Upper lobe of left lung (tissue), 6 donors: ENCODE measurements at regions not wholly inside any gene's neighbourhood (a gene's known extent, or its start where the extent isn't known, plus 50 kb on each side); places are given as distances from the start of the nearest gene placed in this dataset.

Experiments
- ATAC-seq, 2 donors: fragments of 200-7000 bp; cut with Tn5 transposase; one replicate each; pipeline ENCODE4 v1.9.1; 2022; ENCODE audit warnings: mild to moderate bottlenecking in 2 of 2, moderate library complexity in 2 of 2; ENCODE audit not compliant: low FRiP score in 2 of 2
- DNase-seq, 2 donors: peaks; one replicate each; pipeline ENCODE4 v3.0.0-alpha.2; 2019 to 2020
- H3K27ac ChIP-seq, 4 donors: fragments of 200-600 bp; sonication (generic); one replicate each; pipeline ENCODE4 v1.5.1; 2016 to 2019
- H3K27me3 ChIP-seq, 4 donors: fragments of 200-600 bp; sonication (generic); one replicate each; pipeline ENCODE4 v1.5.1; 2017 to 2019
- H3K36me3 ChIP-seq, 4 donors: fragments of 200-600 bp; sonication (generic); one replicate each; pipeline ENCODE4 v1.5.1; 2016 to 2019
- H3K4me1 ChIP-seq, 4 donors: fragments of 200-600 bp; sonication (generic); one replicate each; pipeline ENCODE4 v1.5.1; 2018 to 2019
- H3K4me3 ChIP-seq, 4 donors: fragments of 200-600 bp; sonication (generic); one replicate each; pipeline ENCODE4 v1.5.1; 2017 to 2019; ENCODE audit warnings: mild to moderate bottlenecking in 2 of 4, moderate library complexity in 1 of 4
- H3K9me3 ChIP-seq, 4 donors: fragments of 200-600 bp; sonication (generic); one replicate each; pipeline ENCODE4 v1.5.1; 2018 to 2019
- CTCF ChIP-seq, 6 experiments: fragments of 450-650 bp in 4 of 6; fragments of 200-600 bp in 2 of 6; sonication (generic) in 2 of 6; IDR thresholded peaks; one replicate each; pipeline ENCODE4 v1.5.1; 2016 to 2019; ENCODE audit warnings: antibody characterized with exemption in 6 of 6
- EP300 ChIP-seq, 4 donors: sonication (generic); formaldehyde crosslinking; IDR thresholded peaks; one replicate each; pipeline ENCODE4 v1.5.1; 2017; ENCODE audit warnings: antibody characterized with exemption in 4 of 4, control low read depth in 2 of 4
- POLR2A ChIP-seq, 4 donors: fragments of 450-650 bp; IDR thresholded peaks; one replicate each; pipeline ENCODE4 v1.5.1; 2016 to 2017; ENCODE audit warnings: antibody characterized with exemption in 4 of 4, mild to moderate bottlenecking in 2 of 4
- POLR2AphosphoS5 ChIP-seq, 2 donors: sonication (generic); formaldehyde crosslinking; IDR thresholded peaks; one replicate each; pipeline ENCODE4 v1.5.1; 2017; ENCODE audit warnings: antibody characterized with exemption in 2 of 2
- WGBS, 2 donors: methylation state at CpG; one replicate each; pipeline ENCODE4 v1.1.5; 2017 to 2018; 5-methylcytosine and 5-hydroxymethylcytosine counted together
- donor health status: DM: no; HTN: no; CAD: no; lungs with moderate emphysema.
- donor health status: DM: no; HTN: yes; CAD: no; lungs with severe emphysema.

GRCh38 chr1:72634946-72635345 lies 352.6 kb upstream of the NEGR1 start:
- H3K27ac ChIP-seq: no peak overlapping the region
- no peak for ATAC-seq
- no peak for DNase-seq
- H3K4me3 ChIP-seq: no peak overlapping the region
- H3K27me3 ChIP-seq: no peaks in the 10 kb centered on the region
- no peaks in the 10 kb centered on the region for H3K9me3 ChIP-seq
- no peaks in the 10 kb centered on the region for H3K4me1 ChIP-seq
- WGBS, 2 donors: 69 to 78% methylated on average over 3 of the region's 3 CpGs
- no peaks in the 10 kb centered on the region for H3K36me3 ChIP-seq
- TF ChIP-seq EP300 (IDR thresholded peaks at IDR 0.05): no peak
- no peak for TF ChIP-seq POLR2A (IDR thresholded peaks at IDR 0.05)
- TF ChIP-seq POLR2AphosphoS5 (IDR thresholded peaks at IDR 0.05): no peak
- TF ChIP-seq CTCF (IDR thresholded peaks at IDR 0.05): no peak

- no peak overlapping the region for H3K27ac ChIP-seq
- DNase-seq (no peak), ATAC-seq (no peak)
- H3K36me3 ChIP-seq: no peaks in the 10 kb centered on the region
- 46 to 51% methylated on average over 2 of the region's 2 CpGs for WGBS, 2 donors
- TF ChIP-seq POLR2AphosphoS5 (IDR thresholded peaks at IDR 0.05): no peak
- no peak for TF ChIP-seq CTCF (IDR thresholded peaks at IDR 0.05)
- no peak for TF ChIP-seq EP300 (IDR thresholded peaks at IDR 0.05)
- no peak for TF ChIP-seq POLR2A (IDR thresholded peaks at IDR 0.05)
- H3K4me3 ChIP-seq: no peak overlapping the region
- H3K4me1 ChIP-seq: no peaks in the 10 kb centered on the region
- H3K27me3 ChIP-seq: no peaks in the 10 kb centered on the region
- no peaks in the 10 kb centered on the region for H3K9me3 ChIP-seq
Measured at GRCh38 chr1:72631449-72631848, 349.1 kb upstream of the NEGR1 start.

- no peak for DNase-seq
- peak in 1 of 2 donors; percentile 78 for ATAC-seq
- peak overlapping the region in 2 of 4 donors; percentile 27 to 32 for H3K4me3 ChIP-seq
Measured at GRCh38 chr1:72623299-72623708, 341.0 kb upstream of the NEGR1 start.

GRCh38 chr1:72620453-72620852 lies 338.1 kb upstream of the NEGR1 start:
- H3K27me3 ChIP-seq: no peaks in the 10 kb centered on the region
- no peak overlapping the region for H3K27ac ChIP-seq
- H3K4me1 ChIP-seq: no peaks in the 10 kb centered on the region
- 35 to 51% methylated on average over 2 of the region's 2 CpGs for WGBS, 2 donors
- ATAC-seq: no peak
- no peak overlapping the region for H3K4me3 ChIP-seq
- no peaks in the 10 kb centered on the region for H3K9me3 ChIP-seq
- no peaks in the 10 kb centered on the region for H3K36me3 ChIP-seq
- TF ChIP-seq POLR2A (IDR thresholded peaks at IDR 0.05) (no peak), CTCF (IDR thresholded peaks at IDR 0.05) (no peak), POLR2AphosphoS5 (IDR thresholded peaks at IDR 0.05) (no peak)
- DNase-seq: no peak

More at GRCh38 chr1:72623299-72623708, 341.0 kb upstream of the NEGR1 start:
- no peaks in the 10 kb centered on the region for H3K27me3 ChIP-seq
- TF ChIP-seq CTCF (IDR thresholded peaks at IDR 0.05): peak in 4 of 6 experiments; percentile 18 to 49 (median 38)
- no peak for TF ChIP-seq POLR2A (IDR thresholded peaks at IDR 0.05)
- H3K27ac ChIP-seq: no peak overlapping the region
- H3K4me1 ChIP-seq: no peaks in the 10 kb centered on the region
- 8 to 11% methylated on average over 4 of the region's 4 CpGs for WGBS, 2 donors
- H3K9me3 ChIP-seq: no peaks in the 10 kb centered on the region
- H3K36me3 ChIP-seq: no peaks in the 10 kb centered on the region

GRCh38 chr1:72606216-72606810 lies 324.0 kb upstream of the NEGR1 start:
- Histone ChIP-seq H3K27ac (no peak overlapping the region), H3K4me3 (no peak overlapping the region), H3K4me1 (no peaks in the 10 kb centered on the region), H3K36me3 (no peaks in the 10 kb centered on the region), H3K27me3 (no peaks in the 10 kb centered on the region), H3K9me3 (no peaks in the 10 kb centered on the region)
- ATAC-seq (no peak), DNase-seq (no peak)
- no peak for TF ChIP-seq EP300 (IDR thresholded peaks at IDR 0.05)
- TF ChIP-seq POLR2A (IDR thresholded peaks at IDR 0.05): no peak
- no peak for TF ChIP-seq CTCF (IDR thresholded peaks at IDR 0.05)
- no peak for TF ChIP-seq POLR2AphosphoS5 (IDR thresholded peaks at IDR 0.05)
- WGBS, 2 donors: 48 to 49% methylated on average over 3 of the region's 3 CpGs
